Stimulated activated CD8-positive, alpha-beta memory T cell treated with anti-CD3 and anti-CD28 coated beads, Interleukin-4, amount 100 ng/mL, for 24 hours (primary cell): ENCODE measurements at regions not wholly inside any gene's neighbourhood (a gene's known extent, or its start where the extent isn't known, plus 50 kb on each side); places are given as distances from the start of the nearest gene placed in this dataset.

Experiments used
- DNase-seq: peaks from one replicate; pipeline ENCODE4 v3.0.0-alpha.2; 2020; ENCODE audit warnings: low read depth

GRCh38 chr3:181075098-181075497 is 85.6 kb upstream of the DNAJC19 start:
- no peak for DNase-seq

GRCh38 chr3:181066143-181067087 is 76.9 kb upstream of the DNAJC19 start:
- no peak for DNase-seq

GRCh38 chr3:181056136-181056732 is 66.7 kb upstream of the DNAJC19 start:
- no peak for DNase-seq

GRCh38 chr3:181054538-181054937 is 65.0 kb upstream of the DNAJC19 start:
- no peak for DNase-seq

- no peak for DNase-seq
Measured at GRCh38 chr3:181052256-181052655, 62.7 kb upstream of the DNAJC19 start.

GRCh38 chr3:181050738-181051137 is 61.2 kb upstream of the DNAJC19 start:
- DNase-seq = no peak

- DNase-seq = no peak
Measured at GRCh38 chr3:181040030-181040429, 50.5 kb upstream of the DNAJC19 start.
